Mesothelial cell of epicardium (in vitro differentiated cells): ENCODE measurements at regions not wholly inside any gene's neighbourhood (a gene's known extent, or its start where the extent isn't known, plus 50 kb on each side); places are given as distances from the start of the nearest gene placed in this dataset.
"Not testable (repeated sequence)": the region's sequence is repeated elsewhere in the genome, so short reads cannot be mapped to it uniquely, and the experiment has no call there.

Experiments
- DNase-seq, 2 experiments: peaks; one replicate each; pipeline ENCODE4 v3.0.0; 2021; ENCODE audit warnings: low spot score in 2 of 2; ENCODE audit not compliant: unreplicated experiment in 2 of 2
- H3K27ac Mint-ChIP-seq: 2 replicates; pipeline ENCODE4 v1.8.0; 2021; ENCODE audit warnings: mixed read lengths
- H3K27me3 Mint-ChIP-seq: 2 replicates; pipeline ENCODE4 v1.8.0; 2021; ENCODE audit warnings: low read depth, mixed read lengths
- H3K36me3 Mint-ChIP-seq: 2 replicates; pipeline ENCODE4 v1.8.0; 2021; ENCODE audit warnings: mixed read lengths
- H3K4me1 Mint-ChIP-seq: 2 replicates; pipeline ENCODE4 v1.8.0; 2021; ENCODE audit warnings: mixed read lengths
- H3K4me3 Mint-ChIP-seq: 2 replicates; pipeline ENCODE4 v1.8.0; 2021; ENCODE audit warnings: mild to moderate bottlenecking, moderate library complexity, mixed read lengths
- H3K9me3 Mint-ChIP-seq: 2 replicates; pipeline ENCODE4 v1.8.0; 2021; ENCODE audit warnings: mixed read lengths
- TF ChIP-seq, protein P1 (sequence below): fragments of 200-600 bp; sonication (generic); IDR thresholded peaks from one replicate; pipeline ENCODE4 v1.5.0; 2021; ENCODE audit warnings: antibody characterized with exemption; ENCODE audit not compliant: unreplicated experiment

DNA sequence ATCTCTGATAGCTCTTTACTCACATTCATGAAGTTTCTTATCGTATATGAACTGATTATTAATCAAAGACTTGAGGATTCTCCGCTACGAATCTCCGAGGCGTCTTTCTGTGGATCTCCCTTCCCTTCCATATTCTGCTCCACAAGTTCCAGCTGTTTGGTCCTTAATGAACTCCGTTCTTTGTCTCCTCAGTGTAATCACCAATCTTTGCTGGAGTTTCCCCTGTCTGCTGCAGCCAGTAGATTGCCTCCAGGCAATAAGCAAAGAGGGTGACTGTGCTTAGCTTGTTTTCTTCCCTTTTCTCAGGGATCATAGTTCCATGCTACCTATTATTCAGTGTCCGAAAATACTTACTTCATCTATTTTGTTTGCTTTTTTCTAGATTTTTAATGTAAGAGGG lies 169.6 kb upstream of the FOLH1 start:
- peaks cover 12% of the 10 kb centered on the region for H3K4me1 Mint-ChIP-seq
- H3K9me3 Mint-ChIP-seq: no peaks in the 10 kb centered on the region

DNA sequence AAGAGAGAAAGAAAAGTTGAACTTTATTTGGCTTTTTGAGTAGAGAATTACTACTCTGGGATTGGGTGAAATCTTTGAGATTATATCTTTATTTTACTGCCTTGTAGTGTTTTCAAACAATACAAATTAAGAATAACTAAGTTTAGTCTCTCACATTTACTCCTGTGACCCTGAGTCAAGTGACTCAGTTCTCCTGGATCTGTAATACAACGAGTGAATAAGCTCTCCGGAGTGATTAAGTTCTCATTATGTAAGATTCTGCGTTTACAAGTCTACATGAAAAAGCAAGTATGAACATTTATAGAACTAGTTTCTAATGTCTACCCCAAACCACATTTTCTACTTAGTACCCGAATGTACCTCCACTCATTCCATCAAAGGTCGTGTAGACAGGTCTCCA lies 165.5 kb upstream of the FOLH1 start:
- not testable (repeated sequence) for H3K36me3 Mint-ChIP-seq, H3K4me3 Mint-ChIP-seq, H3K27ac Mint-ChIP-seq, H3K9me3 Mint-ChIP-seq, H3K27me3 Mint-ChIP-seq, DNase-seq
- peaks cover 16% of the 10 kb centered on the region for H3K4me1 Mint-ChIP-seq

More for the DNA sequence above, 169.6 kb upstream of the FOLH1 start:
- no peak overlapping the region for H3K4me3 Mint-ChIP-seq
- DNase-seq: no peak
- TF ChIP-seq, protein P1, sequence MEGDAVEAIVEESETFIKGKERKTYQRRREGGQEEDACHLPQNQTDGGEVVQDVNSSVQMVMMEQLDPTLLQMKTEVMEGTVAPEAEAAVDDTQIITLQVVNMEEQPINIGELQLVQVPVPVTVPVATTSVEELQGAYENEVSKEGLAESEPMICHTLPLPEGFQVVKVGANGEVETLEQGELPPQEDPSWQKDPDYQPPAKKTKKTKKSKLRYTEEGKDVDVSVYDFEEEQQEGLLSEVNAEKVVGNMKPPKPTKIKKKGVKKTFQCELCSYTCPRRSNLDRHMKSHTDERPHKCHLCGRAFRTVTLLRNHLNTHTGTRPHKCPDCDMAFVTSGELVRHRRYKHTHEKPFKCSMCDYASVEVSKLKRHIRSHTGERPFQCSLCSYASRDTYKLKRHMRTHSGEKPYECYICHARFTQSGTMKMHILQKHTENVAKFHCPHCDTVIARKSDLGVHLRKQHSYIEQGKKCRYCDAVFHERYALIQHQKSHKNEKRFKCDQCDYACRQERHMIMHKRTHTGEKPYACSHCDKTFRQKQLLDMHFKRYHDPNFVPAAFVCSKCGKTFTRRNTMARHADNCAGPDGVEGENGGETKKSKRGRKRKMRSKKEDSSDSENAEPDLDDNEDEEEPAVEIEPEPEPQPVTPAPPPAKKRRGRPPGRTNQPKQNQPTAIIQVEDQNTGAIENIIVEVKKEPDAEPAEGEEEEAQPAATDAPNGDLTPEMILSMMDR: no peak
- H3K27me3 Mint-ChIP-seq: no peaks in the 10 kb centered on the region
- no peaks in the 10 kb centered on the region for H3K36me3 Mint-ChIP-seq
- no peak overlapping the region for H3K27ac Mint-ChIP-seq

DNA sequence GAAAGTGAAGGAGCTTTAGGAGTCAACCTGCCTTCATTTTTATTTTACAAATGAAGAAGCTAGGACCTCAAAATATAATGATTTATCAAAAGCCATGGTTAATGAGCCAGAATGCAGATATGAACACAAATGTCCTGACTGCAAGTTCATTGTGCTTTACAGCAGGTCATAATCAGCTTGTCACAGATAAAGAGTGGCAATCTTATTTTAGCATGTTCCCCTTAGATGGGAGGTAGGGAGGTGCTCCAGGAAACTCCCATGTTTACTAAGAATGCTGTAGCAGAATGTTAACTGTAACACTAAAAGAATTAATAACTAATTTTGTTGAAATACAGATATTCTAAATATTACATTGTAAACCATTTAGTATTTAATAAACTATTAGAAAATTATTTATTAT lies 165.0 kb upstream of the FOLH1 start:
- H3K4me1 Mint-ChIP-seq: peaks cover 16% of the 10 kb centered on the region
- not testable (repeated sequence) for H3K36me3 Mint-ChIP-seq, H3K27me3 Mint-ChIP-seq, DNase-seq, H3K4me3 Mint-ChIP-seq, H3K9me3 Mint-ChIP-seq, H3K27ac Mint-ChIP-seq

DNA sequence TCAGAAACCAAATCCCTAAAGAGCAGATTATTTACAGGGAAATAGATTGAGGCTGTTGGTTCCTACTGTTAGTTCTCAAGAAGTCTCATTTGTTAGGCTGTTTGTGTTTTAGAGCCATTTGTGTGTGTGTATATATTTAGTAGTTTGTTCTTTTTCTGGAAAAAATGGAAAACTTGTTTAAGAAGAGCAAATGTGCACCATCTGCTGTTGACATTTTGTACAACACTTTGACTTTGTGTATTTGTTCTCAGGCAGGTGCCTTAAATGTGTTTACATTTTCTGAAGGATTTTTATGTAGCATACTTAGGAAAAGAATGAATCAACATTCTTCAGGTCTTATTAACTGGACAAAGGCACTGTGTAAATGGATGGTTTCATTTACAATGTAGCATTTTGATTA lies 163.7 kb upstream of the FOLH1 start:
- not testable (repeated sequence) for DNase-seq, H3K4me1 Mint-ChIP-seq, H3K9me3 Mint-ChIP-seq, H3K27me3 Mint-ChIP-seq, H3K27ac Mint-ChIP-seq, H3K4me3 Mint-ChIP-seq, H3K36me3 Mint-ChIP-seq

DNA sequence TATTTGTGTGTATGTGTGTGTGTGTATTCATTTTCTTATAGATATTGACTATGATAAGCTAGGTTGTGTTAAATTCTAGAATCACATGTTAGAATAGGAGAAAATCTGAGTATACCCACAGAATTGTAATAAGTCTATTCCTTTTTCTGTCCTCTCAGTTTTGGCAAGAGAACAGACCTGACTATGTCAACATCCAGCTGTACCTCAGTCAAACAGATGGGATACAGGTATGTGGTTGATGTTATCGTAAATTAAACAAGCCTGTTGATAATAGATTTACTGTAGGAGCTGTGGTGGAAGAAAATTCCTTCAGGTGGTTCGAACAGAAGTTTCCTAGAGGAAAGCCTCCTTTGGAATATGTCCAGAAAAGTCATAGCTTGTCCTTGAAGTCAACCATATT lies 160.2 kb upstream of the FOLH1 start:
- not testable (repeated sequence) for H3K4me3 Mint-ChIP-seq, H3K27me3 Mint-ChIP-seq, H3K27ac Mint-ChIP-seq, H3K9me3 Mint-ChIP-seq, H3K36me3 Mint-ChIP-seq, H3K4me1 Mint-ChIP-seq, DNase-seq

DNA sequence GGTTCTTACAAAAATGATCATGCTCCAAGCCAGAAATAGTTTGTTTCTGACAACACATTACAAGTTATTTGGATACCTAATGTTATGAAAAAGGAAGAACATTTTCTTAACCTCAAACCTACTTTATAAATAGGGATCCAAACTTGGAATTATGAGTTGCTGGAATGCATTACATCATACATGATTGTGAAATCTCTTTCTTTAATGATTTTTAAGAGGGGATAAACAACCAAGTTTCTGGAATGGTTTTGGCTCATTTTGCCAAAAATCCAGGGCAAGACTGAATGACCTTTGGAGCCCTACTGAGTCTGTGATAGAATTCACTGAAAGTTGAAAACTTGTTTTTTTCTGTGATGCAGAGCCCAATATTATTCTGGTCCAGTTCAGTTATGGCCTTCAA lies 157.0 kb upstream of the FOLH1 start:
- not testable (repeated sequence) for H3K4me1 Mint-ChIP-seq, H3K27me3 Mint-ChIP-seq, H3K27ac Mint-ChIP-seq, H3K9me3 Mint-ChIP-seq, H3K36me3 Mint-ChIP-seq, H3K4me3 Mint-ChIP-seq, DNase-seq

DNA sequence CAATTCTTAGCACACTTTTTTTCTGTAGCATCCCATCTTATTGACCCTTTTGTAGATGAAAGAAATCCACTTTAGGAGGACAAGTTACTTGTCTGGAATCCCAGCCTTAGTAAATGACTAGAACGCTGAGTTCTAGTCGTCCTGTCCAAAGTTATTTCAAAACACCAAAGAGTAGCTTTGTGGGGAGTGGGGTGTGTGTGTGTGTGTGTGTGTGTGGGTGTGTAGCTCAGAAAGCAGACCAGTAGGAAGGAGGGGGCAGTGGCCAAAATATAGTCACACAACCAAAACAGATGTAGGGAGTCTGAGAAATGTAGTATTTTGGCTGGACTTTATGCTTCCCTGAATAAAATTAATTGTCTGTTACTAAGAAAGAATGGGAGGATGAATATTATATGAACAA lies 154.6 kb upstream of the FOLH1 start:
- H3K27ac Mint-ChIP-seq, H3K9me3 Mint-ChIP-seq, H3K4me1 Mint-ChIP-seq, DNase-seq, H3K4me3 Mint-ChIP-seq, H3K36me3 Mint-ChIP-seq, H3K27me3 Mint-ChIP-seq: not testable (repeated sequence)

DNA sequence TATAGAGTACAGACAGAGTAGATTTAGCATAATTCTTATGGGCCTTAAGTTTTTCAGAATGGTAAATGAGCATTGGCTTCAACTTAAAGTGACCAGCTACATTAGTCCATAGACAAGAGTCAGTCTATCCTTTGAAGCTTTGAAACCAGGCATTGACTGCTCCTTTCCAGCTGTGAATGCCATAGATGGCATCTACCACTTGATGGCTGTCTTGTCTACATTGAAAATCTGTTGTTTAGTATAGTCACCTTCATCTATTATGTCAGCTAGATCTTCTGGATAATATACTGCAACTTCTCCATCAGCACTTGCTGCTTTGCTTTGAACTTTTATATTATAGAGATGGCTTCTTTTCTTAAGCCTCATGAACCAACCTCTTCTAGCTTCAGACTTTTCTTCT lies 146.1 kb upstream of the FOLH1 start:
- not testable (repeated sequence) for H3K27me3 Mint-ChIP-seq, H3K4me3 Mint-ChIP-seq

DNA sequence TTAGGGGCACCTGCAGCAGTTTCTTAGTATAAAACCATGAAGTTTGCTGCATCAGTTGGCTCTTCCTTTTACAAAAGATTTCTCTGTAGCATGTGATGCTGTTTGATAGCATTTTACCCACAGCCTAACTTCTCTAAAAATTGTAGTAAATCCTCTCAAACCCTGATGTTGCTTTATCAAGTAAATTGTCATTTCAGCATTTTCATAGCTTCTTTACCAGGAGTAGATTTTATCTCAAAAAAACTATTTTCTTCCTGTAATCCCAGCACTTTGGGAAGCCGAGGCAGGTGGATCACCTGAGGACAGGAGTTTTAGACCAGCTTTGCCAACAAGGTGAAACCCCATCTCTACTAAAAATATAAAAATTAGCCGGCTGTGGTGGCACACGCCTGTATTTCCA lies 144.5 kb upstream of the FOLH1 start:
- H3K27me3 Mint-ChIP-seq, H3K9me3 Mint-ChIP-seq, H3K4me1 Mint-ChIP-seq, H3K36me3 Mint-ChIP-seq, H3K4me3 Mint-ChIP-seq, H3K27ac Mint-ChIP-seq, DNase-seq: not testable (repeated sequence)

More for the DNA sequence above, 146.1 kb upstream of the FOLH1 start:
- H3K36me3 Mint-ChIP-seq, H3K27ac Mint-ChIP-seq, H3K9me3 Mint-ChIP-seq, H3K4me1 Mint-ChIP-seq, DNase-seq: not testable (repeated sequence)

DNA sequence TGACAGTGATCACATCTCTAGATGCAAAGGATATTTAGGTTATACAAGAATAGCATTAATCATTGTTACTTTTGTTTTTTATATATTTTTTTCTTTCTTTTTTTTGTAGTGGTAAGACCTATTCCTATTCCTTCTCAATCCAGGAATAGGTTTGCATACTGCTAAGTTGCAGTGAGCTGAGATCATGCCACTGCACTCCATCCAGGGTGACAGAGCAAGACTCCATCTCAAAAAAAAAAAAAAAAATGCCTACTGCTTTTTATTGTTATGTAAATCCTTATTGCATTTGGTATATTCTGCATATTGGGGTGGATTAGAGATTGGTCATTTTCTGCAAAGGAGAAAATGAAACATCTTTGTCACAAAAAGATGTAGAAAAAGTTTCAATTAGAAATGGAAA lies 138.2 kb upstream of the FOLH1 start:
- H3K4me3 Mint-ChIP-seq, H3K27me3 Mint-ChIP-seq, H3K9me3 Mint-ChIP-seq, H3K4me1 Mint-ChIP-seq, H3K27ac Mint-ChIP-seq, H3K36me3 Mint-ChIP-seq, DNase-seq: not testable (repeated sequence)

DNA sequence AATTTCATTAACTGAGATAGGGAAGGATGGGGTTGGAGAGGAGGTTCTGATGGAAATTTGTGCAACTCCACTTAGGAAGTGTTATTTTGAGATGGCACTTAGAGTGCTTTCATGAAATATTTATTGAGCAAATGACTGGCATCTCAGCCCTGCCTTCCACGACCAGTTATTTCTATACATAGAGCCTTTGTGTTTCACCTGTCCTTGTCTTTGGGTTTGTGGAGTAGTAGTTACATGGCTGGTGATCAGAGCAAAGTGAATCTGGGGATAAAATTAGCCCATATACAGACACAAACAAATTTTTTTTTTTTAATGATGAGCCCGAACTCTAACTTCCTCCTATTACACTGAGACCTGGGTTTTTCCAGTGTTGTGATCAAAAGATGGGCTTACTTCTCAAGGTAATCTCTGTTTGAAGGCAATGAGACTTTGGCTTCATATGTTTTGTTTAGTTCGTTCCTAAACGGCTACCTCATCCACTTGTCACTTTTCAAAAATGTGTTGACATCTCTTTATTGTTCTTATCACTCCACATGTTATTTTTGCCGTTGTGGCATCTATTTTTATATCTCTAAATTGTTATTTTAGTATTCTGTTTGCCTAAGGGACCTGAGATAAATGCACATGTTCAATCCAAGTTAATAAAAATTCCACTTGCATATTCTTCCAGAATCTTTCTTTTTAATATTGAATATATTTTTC lies 120.2 kb upstream of the FOLH1 start:
- not testable (repeated sequence) for H3K9me3 Mint-ChIP-seq, H3K27ac Mint-ChIP-seq, DNase-seq, H3K36me3 Mint-ChIP-seq, H3K4me3 Mint-ChIP-seq, H3K27me3 Mint-ChIP-seq
- H3K4me1 Mint-ChIP-seq: peaks cover 30% of the 10 kb centered on the region

DNA sequence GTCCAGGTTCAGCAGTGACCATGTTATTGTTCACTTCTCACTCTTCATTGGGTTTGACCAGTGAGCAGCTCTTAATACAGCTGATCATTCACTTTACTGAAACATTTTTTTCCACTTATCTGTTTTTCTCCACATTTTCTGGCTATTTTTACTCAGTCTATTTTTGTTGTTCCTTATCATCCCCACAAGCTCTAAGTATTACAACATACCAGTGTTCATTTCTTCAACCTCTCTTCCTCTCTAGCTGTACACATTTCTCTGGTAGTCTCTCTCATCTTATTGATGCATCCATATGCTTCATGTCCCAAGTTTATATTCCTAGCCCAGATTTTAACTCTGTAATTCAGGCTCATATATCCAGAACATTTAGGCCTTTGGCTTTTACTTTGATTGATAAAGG lies 119.4 kb upstream of the FOLH1 start:
- Mint-ChIP-seq H3K4me1 (peaks cover 30% of the 10 kb centered on the region), H3K27ac (peak overlapping the region; percentile 1)
- H3K27me3 Mint-ChIP-seq, H3K36me3 Mint-ChIP-seq, H3K9me3 Mint-ChIP-seq, DNase-seq, H3K4me3 Mint-ChIP-seq: not testable (repeated sequence)

DNA sequence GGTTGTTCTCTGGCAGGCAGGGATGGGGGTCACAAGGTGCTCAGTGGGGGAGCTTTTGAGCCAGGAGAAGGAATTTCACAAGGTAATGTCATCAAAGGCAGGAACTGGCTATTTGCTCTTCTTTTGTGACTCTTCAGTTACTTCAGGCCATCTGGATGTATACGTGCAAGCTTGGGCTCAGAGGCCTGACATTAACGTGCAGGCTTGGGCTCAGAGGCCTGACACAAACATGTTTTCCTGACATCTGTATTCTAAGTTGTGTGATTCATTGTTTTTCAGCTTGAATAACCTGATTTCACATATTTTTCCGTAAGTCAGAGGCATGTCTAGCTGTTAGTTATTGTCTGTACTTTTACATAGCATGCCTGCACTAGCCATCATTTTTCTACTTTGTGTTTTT lies 118.2 kb upstream of the FOLH1 start:
- H3K9me3 Mint-ChIP-seq, H3K36me3 Mint-ChIP-seq, H3K27me3 Mint-ChIP-seq, DNase-seq, H3K4me3 Mint-ChIP-seq: not testable (repeated sequence)
- H3K27ac Mint-ChIP-seq: peak overlapping the region; percentile 64
- H3K4me1 Mint-ChIP-seq: peaks cover 30% of the 10 kb centered on the region
